Muscle of leg (tissue), 3 donors: ENCODE measurements at regions not wholly inside any gene's neighbourhood (a gene's known extent, or its start where the extent isn't known, plus 50 kb on each side); places are given as distances from the start of the nearest gene placed in this dataset.
"Not testable (repeated sequence)": the region's sequence is repeated elsewhere in the genome, so short reads cannot be mapped to it uniquely, and the experiment has no call there.

ENCODE experiments used
- DNase-seq: peaks from one replicate; pipeline ENCODE4 v3.0.0; 2013
- H3K27ac ChIP-seq: one replicate; pipeline ENCODE4 v1.5.1; 2013; ENCODE audit warnings: mild to moderate bottlenecking, low read length, control low read depth
- H3K27me3 ChIP-seq: one replicate; pipeline ENCODE4 v1.6.1; 2013; ENCODE audit warnings: low read length; ENCODE audit not compliant: control insufficient read depth, insufficient read depth
- H3K36me3 ChIP-seq: one replicate; pipeline ENCODE4 v1.6.1; 2013; ENCODE audit warnings: low read length; ENCODE audit not compliant: control insufficient read depth, insufficient read depth
- H3K4me1 ChIP-seq: one replicate; pipeline ENCODE4 v1.6.1; 2013; ENCODE audit warnings: low read length; ENCODE audit not compliant: control insufficient read depth, insufficient read depth
- H3K4me3 ChIP-seq: one replicate; pipeline ENCODE4 v1.5.1; 2013; ENCODE audit warnings: low read length, control low read depth
- H3K9me3 ChIP-seq: replicated peaks from 2 replicates; pipeline ENCODE4 v1.6.1; 2013; ENCODE audit warnings: low read depth, low read length; ENCODE audit not compliant: control insufficient read depth
- WGBS: methylation state at CpG from one replicate; pipeline ENCODE4 v1.1.5; 2013; ENCODE audit warnings: missing lambda C conversion rate; ENCODE audit not compliant: insufficient coverage; 5-methylcytosine and 5-hydroxymethylcytosine counted together

DNA sequence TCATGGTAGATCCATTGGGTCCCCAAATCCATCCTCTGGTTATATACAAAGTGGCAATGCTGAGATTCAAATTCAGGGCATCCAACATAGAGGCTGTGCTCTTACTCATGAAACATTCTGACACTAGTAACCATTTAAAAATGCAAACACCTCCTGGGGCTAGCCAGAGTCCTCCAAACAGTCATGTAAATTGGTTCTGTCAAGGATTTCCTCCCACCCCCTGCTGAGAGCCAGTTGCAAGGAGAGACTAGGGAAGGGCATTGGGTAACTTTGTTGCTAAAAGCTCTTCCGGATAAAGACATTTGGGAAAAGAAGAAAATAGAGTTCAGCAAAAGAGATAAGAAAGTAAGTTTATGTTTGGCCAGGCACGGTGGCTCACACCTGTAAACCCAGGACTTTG is 58.3 kb downstream of the ART5 start:
- not testable (repeated sequence) for H3K4me1 ChIP-seq, H3K36me3 ChIP-seq, H3K9me3 ChIP-seq, H3K27ac ChIP-seq, DNase-seq, H3K4me3 ChIP-seq
- WGBS = 63% methylated on average over 2 of the region's 2 CpGs
- peaks cover 19% of the 10 kb centered on the region for H3K27me3 ChIP-seq

DNA sequence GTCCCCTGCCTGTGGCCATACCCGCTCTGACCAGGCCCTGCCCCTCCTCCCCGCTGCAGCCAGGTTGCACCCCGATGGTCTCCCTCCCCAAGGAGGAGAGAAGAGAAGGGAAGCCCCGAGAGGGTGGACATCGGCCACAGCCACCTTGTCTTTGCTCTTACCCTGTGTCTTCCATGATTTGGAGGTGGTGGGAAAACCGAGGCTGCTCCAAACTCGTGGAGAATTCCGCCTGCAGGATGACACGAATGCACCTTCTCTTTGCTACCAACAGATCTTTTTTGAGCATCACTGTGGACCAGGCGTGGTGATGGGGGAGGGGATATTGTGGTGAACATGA is 60.4 kb downstream of the ART5 start:
- H3K27ac ChIP-seq, DNase-seq, H3K4me1 ChIP-seq, H3K9me3 ChIP-seq, H3K36me3 ChIP-seq, H3K4me3 ChIP-seq: not testable (repeated sequence)
- H3K27me3 ChIP-seq = peaks cover 20% of the 10 kb centered on the region
- WGBS = 40% methylated on average over 2 of the region's 10 CpGs

DNA sequence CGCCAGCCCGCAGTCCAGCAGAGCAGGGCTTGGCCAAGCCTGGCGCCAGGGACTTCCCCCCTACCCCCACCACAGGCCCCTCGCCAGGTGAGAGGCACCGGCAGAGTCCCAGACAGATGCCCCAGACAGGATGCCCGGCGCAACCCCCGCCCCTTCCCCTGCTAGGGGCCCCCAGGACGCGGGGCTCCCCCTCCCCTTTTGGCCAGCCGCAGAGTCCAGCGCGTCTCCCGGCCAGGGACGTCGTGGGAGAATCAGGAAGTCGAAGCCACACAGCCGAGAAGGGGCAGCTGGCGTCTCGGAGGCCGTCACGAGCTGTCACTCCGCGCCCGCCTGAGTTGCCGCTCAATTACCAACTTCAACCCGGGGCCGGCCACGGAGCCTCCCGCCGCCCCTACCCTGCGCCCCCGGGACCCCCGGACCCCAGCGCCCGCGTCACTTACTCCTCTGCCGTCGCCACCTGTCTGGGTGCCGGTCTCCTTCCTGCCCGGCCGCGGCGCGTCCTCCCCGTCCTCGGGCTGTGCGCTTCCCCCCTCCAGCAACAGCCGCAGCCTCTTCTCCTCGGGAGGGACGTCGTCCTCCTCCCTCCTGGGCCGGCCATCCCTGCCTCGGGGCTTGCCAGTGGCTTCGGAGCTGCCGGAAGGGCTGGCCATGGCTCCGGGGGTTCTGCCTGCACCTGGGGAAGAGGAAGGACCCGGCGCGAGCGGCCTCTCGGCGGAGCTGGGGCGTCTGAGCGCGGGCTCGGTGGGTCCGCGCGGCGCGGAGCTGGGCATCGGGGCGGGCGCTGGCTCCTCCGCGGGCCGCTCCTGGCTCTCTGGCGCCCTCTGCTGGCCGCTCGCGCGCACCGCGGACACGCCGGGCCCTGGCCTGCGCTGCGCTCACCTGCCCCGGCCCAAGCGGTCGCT is 61.1 kb downstream of the ART5 start:
- peaks cover 20% of the 10 kb centered on the region for H3K27me3 ChIP-seq

DNA sequence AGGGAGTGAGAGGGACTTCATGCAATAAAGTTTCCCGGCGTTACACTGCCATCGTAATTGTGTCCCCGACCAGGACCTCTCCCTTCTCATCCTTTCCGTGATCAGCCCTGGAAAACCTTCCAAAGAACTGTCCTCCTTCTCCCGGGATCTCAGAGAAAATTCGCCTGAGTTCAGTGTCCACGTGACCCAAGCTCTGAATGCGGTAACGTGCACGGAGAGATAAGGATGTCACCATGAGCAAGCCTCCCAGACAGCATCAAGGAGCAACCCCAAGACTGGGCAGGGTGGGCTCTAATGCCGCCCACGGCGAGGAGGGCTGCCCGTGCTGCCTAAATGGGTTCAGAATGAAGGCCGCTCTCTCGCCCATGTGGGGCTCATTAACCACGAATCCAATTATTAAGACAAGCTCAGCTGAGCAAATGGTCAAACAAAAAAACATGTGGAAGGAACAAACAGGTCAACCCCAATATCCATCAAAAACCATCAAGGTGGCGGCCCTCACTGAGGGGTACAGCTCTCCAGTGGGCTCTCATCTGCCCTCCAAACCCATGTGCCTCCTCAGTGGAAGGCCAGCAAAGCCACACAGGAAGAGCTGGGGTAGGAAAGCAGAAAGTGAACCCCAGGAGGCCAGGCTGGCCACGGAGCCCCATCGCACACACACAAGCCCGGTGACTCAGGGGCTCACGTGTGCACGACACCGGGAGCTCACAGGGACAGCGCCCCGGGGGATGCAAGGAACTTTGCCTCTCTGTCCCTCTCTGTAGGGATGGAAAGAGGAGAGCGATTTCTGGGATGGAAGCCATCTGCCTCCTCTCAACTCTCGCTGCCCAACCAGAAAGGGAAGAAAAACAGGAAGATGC is 62.0 kb downstream of the ART5 start:
- H3K27ac ChIP-seq, H3K4me3 ChIP-seq, H3K9me3 ChIP-seq, H3K36me3 ChIP-seq, DNase-seq, H3K4me1 ChIP-seq: not testable (repeated sequence)
- peaks cover 20% of the 10 kb centered on the region for H3K27me3 ChIP-seq
- WGBS = 73% methylated on average over 11 of the region's 29 CpGs

More for the DNA sequence above, 61.1 kb downstream of the ART5 start:
- not testable (repeated sequence) for H3K4me1 ChIP-seq, H3K9me3 ChIP-seq, H3K27ac ChIP-seq, H3K36me3 ChIP-seq
- under 1% methylated on average over 82 of the region's 92 CpGs for WGBS
- DNase-seq = peak; percentile 26
- H3K4me3 ChIP-seq = peak overlapping the region; percentile 27

DNA sequence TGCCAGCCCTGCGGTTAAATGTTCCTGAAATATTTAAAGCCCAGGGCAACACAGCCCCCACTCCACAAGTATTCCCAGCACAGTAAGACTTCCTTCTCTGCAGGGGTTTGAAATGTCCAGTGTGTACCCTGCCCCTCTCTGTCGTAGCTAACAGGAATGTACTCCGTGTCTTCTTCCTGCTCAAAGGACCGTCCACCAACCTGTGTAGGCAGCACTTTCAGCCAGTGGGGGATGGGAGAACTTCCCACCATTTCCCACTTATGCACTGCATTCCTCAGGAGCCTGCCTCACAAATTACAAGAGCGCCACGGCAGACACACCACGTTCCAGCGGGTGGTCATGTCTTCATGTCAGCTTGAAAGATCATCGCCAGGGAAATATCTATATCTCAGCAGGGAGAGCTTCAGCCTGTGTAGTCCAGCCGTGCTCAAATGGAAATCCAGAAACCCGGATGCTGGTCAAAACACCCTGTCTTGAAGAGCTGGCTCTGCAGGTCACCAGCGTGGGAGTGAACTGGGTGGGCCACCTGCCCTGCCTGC is 65.7 kb downstream of the ART5 start:
- 54% methylated on average over 8 of the region's 12 CpGs for WGBS
- H3K4me1 ChIP-seq, H3K36me3 ChIP-seq, H3K4me3 ChIP-seq, H3K9me3 ChIP-seq, DNase-seq, H3K27ac ChIP-seq: not testable (repeated sequence)
- peaks cover 15% of the 10 kb centered on the region for H3K27me3 ChIP-seq

DNA sequence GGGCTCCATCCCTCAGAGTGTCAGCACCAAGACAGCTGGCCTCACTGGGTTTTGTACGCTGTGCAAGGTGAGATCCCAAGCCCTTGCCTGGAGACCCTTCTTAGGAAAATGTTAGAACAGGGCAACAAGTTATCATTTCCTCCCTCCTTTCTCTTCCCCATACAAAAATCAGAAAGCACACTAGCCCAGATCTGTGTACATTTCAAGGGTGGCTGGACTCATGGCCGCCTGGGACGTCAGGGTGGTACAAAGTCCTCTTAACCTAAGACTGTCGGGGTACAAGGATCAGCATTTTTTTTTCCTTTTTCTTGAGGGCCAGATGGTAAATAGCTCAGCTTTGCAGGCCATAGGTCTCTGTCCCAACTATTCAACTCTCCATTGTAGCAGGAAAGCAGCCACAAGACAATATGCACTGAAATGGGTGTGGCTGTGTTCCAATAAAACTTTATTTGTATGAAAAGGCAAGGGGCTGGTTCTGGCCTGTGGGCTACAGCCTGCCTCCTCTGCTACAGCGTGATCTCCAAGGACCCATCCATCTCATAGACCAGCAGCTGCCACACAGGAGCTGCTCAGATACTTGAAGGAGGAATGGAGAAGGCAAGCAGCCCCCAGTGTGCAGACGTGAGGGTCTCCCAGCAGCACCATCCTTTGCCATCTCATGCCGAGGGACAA is 68.7 kb downstream of the ART5 start:
- not testable (repeated sequence) for H3K27me3 ChIP-seq, H3K4me3 ChIP-seq, DNase-seq, H3K36me3 ChIP-seq, H3K4me1 ChIP-seq, H3K27ac ChIP-seq, H3K9me3 ChIP-seq
- WGBS = 77% methylated on average over 3 of the region's 7 CpGs

DNA sequence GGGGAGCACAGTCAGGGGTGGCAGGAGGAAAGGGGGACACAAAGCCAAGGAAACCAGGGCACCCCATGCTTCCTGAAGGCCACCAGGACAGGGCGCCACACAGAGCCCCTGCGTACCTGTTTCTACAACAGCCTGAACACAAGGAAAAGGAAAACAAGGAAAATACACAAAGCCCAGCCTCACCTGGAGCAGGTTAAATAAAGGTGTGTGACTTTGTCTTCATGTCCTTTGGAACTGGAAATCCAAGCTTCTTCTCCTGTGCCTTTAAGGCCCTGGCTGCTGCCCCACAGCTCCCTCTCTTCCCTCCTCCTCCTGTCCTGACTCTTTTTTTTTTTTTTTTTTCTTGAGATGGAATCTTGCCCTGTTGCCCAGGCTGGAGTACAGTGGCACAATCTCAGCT is 70.0 kb downstream of the ART5 start:
- not testable (repeated sequence) for H3K27ac ChIP-seq, H3K9me3 ChIP-seq, H3K27me3 ChIP-seq, H3K4me1 ChIP-seq, DNase-seq, H3K4me3 ChIP-seq, H3K36me3 ChIP-seq
- WGBS = no CpG with 5 or more reads among the region's 2 CpGs

DNA sequence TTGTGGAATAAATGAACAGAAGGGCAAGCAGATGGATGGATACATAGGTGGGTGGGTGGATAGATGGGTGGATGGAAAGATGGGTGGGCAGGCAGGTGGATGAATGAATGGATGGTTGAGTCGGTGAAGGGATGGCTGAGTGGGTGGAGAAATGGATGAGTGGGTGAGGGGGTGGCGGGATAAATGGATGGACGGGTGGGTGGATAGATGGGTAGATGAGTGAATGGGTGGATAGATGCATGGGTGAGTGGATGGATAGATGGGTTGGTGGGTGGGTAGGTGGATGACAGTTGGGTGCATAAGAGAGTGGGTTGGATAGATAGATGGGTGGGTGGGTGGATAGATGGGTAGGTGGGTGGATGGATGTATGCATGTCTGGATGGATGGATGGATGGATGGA is 76.0 kb downstream of the ART5 start:
- not testable (repeated sequence) for H3K4me1 ChIP-seq, H3K27me3 ChIP-seq, H3K4me3 ChIP-seq, DNase-seq, H3K27ac ChIP-seq, H3K9me3 ChIP-seq, H3K36me3 ChIP-seq
- 97% methylated on average over 3 of the region's 3 CpGs for WGBS

DNA sequence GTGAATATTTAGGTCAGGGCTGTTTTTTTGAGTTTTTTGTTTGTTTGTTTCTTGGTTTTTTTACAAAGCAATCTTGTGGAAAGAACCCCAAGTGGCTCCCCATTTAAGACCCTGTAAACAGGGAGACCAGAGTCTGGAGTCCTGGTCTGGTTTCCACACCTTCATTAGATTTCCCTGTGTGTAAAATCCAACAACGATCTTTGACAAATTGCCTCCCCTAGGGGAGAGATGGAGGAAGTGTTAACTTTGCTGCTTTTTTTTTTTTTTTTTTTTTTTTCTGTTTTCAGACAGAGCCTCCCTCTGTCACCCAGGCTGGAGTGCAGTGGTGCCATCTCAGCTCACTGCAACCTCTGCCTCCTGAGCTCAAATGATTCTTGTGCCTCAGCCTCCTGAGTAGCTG is 77.4 kb downstream of the ART5 start:
- not testable (repeated sequence) for H3K27ac ChIP-seq, H3K4me3 ChIP-seq, H3K36me3 ChIP-seq, H3K27me3 ChIP-seq, DNase-seq, H3K9me3 ChIP-seq, H3K4me1 ChIP-seq
- no CpG with 5 or more reads among the region's 1 CpG for WGBS

DNA sequence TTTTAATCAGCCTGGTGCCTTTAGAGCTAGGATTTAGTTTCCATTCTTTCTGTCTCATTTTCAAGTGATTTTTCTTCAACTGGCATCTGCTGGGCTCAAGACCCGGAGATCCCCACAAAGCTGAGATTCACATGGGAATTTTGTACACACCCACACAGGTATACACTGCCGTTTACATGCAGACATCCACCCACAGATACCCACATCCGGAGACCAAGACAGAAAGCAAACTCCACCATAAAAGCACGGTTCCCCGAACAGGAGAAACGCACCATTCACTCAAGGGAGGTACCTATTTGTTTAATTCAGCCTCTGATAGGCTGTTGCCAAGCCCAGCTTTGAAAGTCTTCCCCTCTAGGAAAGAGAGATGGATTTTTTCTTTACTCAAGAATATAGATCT is 87.2 kb downstream of the ART5 start:
- not testable (repeated sequence) for H3K36me3 ChIP-seq, H3K4me3 ChIP-seq, H3K4me1 ChIP-seq, H3K27me3 ChIP-seq, H3K27ac ChIP-seq, H3K9me3 ChIP-seq, DNase-seq
- WGBS = no CpG with 5 or more reads among the region's 6 CpGs
